ENCODE measurements at regions not wholly inside any gene's neighbourhood (a gene's known extent, or its start where the extent isn't known, plus 50 kb on each side); places are given as distances from the start of the nearest gene placed in this dataset.

DNA sequence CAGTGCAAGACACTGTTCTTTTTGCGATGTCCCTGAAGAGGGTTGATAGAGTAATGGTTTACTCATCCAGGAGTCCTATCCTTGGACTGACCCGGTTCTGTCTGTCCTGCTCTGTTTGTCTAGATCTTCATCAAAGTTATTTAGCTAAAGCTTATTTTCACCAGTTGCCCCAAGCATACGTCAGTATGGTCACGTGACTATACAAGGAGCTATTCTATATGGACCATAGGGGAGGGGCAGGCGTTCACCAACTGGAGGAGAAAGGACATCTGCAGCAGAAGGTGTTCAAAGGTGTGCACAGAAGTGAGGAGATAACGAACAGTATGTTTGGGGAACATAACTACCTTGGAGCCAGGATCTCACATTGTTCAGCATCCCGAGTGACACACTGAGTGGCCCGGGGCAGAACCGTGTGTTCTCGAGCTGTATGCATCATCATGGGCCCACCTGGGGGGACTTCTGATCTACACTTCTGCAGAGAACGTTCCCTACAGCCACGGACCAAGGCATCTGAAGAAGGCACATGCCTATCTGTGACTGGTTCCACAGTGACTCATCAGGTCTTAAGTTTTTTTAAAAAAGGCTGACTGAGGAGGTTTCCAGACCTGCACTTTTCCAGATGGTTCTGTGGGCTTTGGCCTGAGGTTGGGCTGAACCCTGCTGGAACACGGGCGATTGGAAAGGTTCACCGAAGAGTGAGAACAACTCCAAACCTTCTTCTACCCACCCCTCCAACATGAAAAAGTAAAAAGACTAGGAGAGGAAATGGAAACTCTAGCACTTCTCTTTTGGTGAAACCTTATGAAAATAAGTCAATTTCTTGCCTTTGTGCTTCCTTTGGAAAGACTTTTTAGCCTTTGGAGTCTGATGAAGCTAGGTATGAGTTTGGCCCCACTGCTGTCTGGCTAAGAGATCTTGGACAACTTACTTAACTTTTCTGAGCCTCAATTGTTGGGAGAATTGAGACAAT lies 68.6 kb upstream of the YWHAQ start:
- no peak overlapping the region for H3K27ac ChIP-seq (ENCODE audit: low read depth, low read length)
- H3K4me1 ChIP-seq (ENCODE audit: control insufficient read depth in 1 of 2, insufficient read depth in 2 of 2, low read length in 2 of 2): peaks cover 10 to 25% of the 10 kb centered on the region in 2 experiments; a peak in 3 of 4 replicates
- H3K4me2 ChIP-seq (ENCODE audit: low read length): no peak overlapping the region
- RAD21 ChIA-PET (ENCODE audit: low non-redundant PET in 1 of 2, low total read pairs in 2 of 2, uncharacterized antibody in 2 of 2, unreplicated experiment in 2 of 2): no interaction called here
- no peaks in the 10 kb centered on the region for H3K9me2 ChIP-seq (ENCODE audit: insufficient read depth)
- no peak overlapping the region for H3K4me3 ChIP-seq (replicated peaks in 1 of 2; ENCODE audit: low read depth in 1 of 2, low read length in 2 of 2)
- H3K27me3 ChIP-seq (ENCODE audit: insufficient read depth, low read length): peaks cover 3% of the 10 kb centered on the region; the same call in 1 of the 2 replicates
- CTCF ChIA-PET: no interaction called here
- H3K9me3 ChIP-seq (ENCODE audit: control insufficient read depth in 1 of 2, insufficient read depth in 1 of 2, low read depth in 1 of 2, low read length in 2 of 2): no peaks in the 10 kb centered on the region
- TF ChIP-seq RAD21 (IDR thresholded peaks at IDR 0.05; ENCODE audit: low read depth) (no peak), JUND (IDR thresholded peaks at IDR 0.05) (no peak), TCF7L2 (IDR thresholded peaks at IDR 0.05; ENCODE audit: borderline replicate concordance, extremely low read depth, insufficient read depth, insufficient read length) (no peak), POLR2A (IDR thresholded peaks at IDR 0.05; ENCODE audit: borderline replicate concordance, extremely low read depth, insufficient read depth, insufficient read length) (no peak), SRF (IDR thresholded peaks at IDR 0.05; ENCODE audit: low read depth) (no peak), SP1 (IDR thresholded peaks at IDR 0.05; ENCODE audit: low read depth) (no peak), POLR2AphosphoS5 (IDR thresholded peaks at IDR 0.05; ENCODE audit: low read depth, low read length) (no peak), FOSL1 (IDR thresholded peaks at IDR 0.05; ENCODE audit: low read depth) (no peak), SIN3A (IDR thresholded peaks at IDR 0.05; ENCODE audit: low read depth) (no peak), EGR1 (IDR thresholded peaks at IDR 0.05; ENCODE audit: low read depth) (no peak), EZH2phosphoT487 (IDR thresholded peaks at IDR 0.05; ENCODE audit: borderline replicate concordance) (no peak), ZFX (IDR thresholded peaks at IDR 0.05) (no peak), CBX3 (IDR thresholded peaks at IDR 0.05; ENCODE audit: low read depth) (no peak), ZNF274 (IDR thresholded peaks at IDR 0.05; ENCODE audit: low read depth, low read length) (no peak), EZH2 (IDR thresholded peaks at IDR 0.05) (no peak), YY1 (IDR thresholded peaks at IDR 0.05; ENCODE audit: extremely low read depth, insufficient replicate concordance, low read depth, low read length) (no peak)
- TF ChIP-seq, protein P1, sequence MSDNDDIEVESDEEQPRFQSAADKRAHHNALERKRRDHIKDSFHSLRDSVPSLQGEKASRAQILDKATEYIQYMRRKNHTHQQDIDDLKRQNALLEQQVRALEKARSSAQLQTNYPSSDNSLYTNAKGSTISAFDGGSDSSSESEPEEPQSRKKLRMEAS (IDR thresholded peaks at IDR 0.05): no peak
- TF ChIP-seq, protein P2, sequence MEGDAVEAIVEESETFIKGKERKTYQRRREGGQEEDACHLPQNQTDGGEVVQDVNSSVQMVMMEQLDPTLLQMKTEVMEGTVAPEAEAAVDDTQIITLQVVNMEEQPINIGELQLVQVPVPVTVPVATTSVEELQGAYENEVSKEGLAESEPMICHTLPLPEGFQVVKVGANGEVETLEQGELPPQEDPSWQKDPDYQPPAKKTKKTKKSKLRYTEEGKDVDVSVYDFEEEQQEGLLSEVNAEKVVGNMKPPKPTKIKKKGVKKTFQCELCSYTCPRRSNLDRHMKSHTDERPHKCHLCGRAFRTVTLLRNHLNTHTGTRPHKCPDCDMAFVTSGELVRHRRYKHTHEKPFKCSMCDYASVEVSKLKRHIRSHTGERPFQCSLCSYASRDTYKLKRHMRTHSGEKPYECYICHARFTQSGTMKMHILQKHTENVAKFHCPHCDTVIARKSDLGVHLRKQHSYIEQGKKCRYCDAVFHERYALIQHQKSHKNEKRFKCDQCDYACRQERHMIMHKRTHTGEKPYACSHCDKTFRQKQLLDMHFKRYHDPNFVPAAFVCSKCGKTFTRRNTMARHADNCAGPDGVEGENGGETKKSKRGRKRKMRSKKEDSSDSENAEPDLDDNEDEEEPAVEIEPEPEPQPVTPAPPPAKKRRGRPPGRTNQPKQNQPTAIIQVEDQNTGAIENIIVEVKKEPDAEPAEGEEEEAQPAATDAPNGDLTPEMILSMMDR (IDR thresholded peaks at IDR 0.05 in 2 of 3, conservative IDR thresholded peaks at IDR 0.05 in 1 of 3; ENCODE audit: borderline replicate concordance in 1 of 3, insufficient read depth in 1 of 3, low read depth in 2 of 3, low read length in 2 of 3): no peak
- TF ChIP-seq, protein P3, sequence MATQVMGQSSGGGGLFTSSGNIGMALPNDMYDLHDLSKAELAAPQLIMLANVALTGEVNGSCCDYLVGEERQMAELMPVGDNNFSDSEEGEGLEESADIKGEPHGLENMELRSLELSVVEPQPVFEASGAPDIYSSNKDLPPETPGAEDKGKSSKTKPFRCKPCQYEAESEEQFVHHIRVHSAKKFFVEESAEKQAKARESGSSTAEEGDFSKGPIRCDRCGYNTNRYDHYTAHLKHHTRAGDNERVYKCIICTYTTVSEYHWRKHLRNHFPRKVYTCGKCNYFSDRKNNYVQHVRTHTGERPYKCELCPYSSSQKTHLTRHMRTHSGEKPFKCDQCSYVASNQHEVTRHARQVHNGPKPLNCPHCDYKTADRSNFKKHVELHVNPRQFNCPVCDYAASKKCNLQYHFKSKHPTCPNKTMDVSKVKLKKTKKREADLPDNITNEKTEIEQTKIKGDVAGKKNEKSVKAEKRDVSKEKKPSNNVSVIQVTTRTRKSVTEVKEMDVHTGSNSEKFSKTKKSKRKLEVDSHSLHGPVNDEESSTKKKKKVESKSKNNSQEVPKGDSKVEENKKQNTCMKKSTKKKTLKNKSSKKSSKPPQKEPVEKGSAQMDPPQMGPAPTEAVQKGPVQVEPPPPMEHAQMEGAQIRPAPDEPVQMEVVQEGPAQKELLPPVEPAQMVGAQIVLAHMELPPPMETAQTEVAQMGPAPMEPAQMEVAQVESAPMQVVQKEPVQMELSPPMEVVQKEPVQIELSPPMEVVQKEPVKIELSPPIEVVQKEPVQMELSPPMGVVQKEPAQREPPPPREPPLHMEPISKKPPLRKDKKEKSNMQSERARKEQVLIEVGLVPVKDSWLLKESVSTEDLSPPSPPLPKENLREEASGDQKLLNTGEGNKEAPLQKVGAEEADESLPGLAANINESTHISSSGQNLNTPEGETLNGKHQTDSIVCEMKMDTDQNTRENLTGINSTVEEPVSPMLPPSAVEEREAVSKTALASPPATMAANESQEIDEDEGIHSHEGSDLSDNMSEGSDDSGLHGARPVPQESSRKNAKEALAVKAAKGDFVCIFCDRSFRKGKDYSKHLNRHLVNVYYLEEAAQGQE (IDR thresholded peaks at IDR 0.05; ENCODE audit: low read depth): no peak
- TF ChIP-seq, protein P4, sequence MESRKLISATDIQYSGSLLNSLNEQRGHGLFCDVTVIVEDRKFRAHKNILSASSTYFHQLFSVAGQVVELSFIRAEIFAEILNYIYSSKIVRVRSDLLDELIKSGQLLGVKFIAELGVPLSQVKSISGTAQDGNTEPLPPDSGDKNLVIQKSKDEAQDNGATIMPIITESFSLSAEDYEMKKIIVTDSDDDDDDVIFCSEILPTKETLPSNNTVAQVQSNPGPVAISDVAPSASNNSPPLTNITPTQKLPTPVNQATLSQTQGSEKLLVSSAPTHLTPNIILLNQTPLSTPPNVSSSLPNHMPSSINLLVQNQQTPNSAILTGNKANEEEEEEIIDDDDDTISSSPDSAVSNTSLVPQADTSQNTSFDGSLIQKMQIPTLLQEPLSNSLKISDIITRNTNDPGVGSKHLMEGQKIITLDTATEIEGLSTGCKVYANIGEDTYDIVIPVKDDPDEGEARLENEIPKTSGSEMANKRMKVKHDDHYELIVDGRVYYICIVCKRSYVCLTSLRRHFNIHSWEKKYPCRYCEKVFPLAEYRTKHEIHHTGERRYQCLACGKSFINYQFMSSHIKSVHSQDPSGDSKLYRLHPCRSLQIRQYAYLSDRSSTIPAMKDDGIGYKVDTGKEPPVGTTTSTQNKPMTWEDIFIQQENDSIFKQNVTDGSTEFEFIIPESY (IDR thresholded peaks at IDR 0.05; ENCODE audit: extremely low read depth, insufficient replicate concordance, low read length): no peak
- no TSS peak for BruUV-seq (replicated peaks)
- peak overlapping the region; percentile 78 for H2AFZ ChIP-seq (ENCODE audit: low read depth, low read length, poor library complexity, severe bottlenecking)
- no peak for DNase-seq (ENCODE audit: low read depth, low spot score)
- H3K79me2 ChIP-seq (ENCODE audit: insufficient read depth, low read length): no peaks in the 10 kb centered on the region
- intact Hi-C loops (cut with micrococcal nuclease): no loop called here
- POLR2A ChIA-PET: no interaction called here
- H3K36me3 ChIP-seq (ENCODE audit: control insufficient read depth in 1 of 2, insufficient read depth in 2 of 2, low read length in 2 of 2): no peaks in the 10 kb centered on the region
- H3K9ac ChIP-seq (ENCODE audit: low read length): no peak overlapping the region
- peak; percentile 36; the same call in 1 of the 2 replicates for ATAC-seq
- no peaks in the 10 kb centered on the region for H4K20me1 ChIP-seq (ENCODE audit: insufficient read depth)

Data from HCT116 (cell line).